ENCODE measurements at regions not wholly inside any gene's neighbourhood (a gene's known extent, or its start where the extent isn't known, plus 50 kb on each side); places are given as distances from the start of the nearest gene placed in this dataset.

GRCh38 chr9:29150606-29151005 is 1577.3 kb upstream of the C9orf72 start:
- Histone ChIP-seq H2AFZ (ENCODE audit: low read depth, low read length) (no peak overlapping the region), H4K20me1 (replicated peaks; ENCODE audit: control insufficient read depth, insufficient read depth, low read length) (no peaks in the 10 kb centered on the region), H3K4me3 (no peak overlapping the region), H3K27ac (ENCODE audit: extremely low read depth, low read depth, low read length) (no peak overlapping the region), H3K4me1 (replicated peaks in 1 of 2; ENCODE audit: control insufficient read depth in 2 of 2, insufficient read depth in 2 of 2, low read length in 2 of 2) (no peaks in the 10 kb centered on the region), H3K9me3 (replicated peaks; ENCODE audit: control insufficient read depth, insufficient read depth, low read depth, low read length) (no peaks in the 10 kb centered on the region), H3K27me3 (ENCODE audit: control insufficient read depth in 2 of 2, insufficient read depth in 2 of 2, low read length in 2 of 2) (no peaks in the 10 kb centered on the region), H3K4me2 (ENCODE audit: insufficient read depth, low read length) (no peak overlapping the region), H3K36me3 (ENCODE audit: control insufficient read depth, insufficient read depth, low read length) (no peaks in the 10 kb centered on the region), H3K9ac (ENCODE audit: insufficient read depth in 1 of 2, low read depth in 2 of 2, low read length in 2 of 2) (no peak overlapping the region), H3K79me2 (ENCODE audit: control insufficient read depth, insufficient read depth, low read length) (no peaks in the 10 kb centered on the region), H3K9me1 (ENCODE audit: control insufficient read depth, insufficient read depth, low read length) (no peaks in the 10 kb centered on the region)
- no CpG with 5 or more reads among the region's 3 CpGs for WGBS (ENCODE audit: insufficient coverage, low coverage, missing lambda C conversion rate)
- ATAC-seq, result no peak
- no peak for FAIRE-seq
- in situ Hi-C loops (cut with MboI) (no loop called here), intact Hi-C loops (cut with micrococcal nuclease) (no loop called here)
- TF ChIP-seq, protein P1, sequence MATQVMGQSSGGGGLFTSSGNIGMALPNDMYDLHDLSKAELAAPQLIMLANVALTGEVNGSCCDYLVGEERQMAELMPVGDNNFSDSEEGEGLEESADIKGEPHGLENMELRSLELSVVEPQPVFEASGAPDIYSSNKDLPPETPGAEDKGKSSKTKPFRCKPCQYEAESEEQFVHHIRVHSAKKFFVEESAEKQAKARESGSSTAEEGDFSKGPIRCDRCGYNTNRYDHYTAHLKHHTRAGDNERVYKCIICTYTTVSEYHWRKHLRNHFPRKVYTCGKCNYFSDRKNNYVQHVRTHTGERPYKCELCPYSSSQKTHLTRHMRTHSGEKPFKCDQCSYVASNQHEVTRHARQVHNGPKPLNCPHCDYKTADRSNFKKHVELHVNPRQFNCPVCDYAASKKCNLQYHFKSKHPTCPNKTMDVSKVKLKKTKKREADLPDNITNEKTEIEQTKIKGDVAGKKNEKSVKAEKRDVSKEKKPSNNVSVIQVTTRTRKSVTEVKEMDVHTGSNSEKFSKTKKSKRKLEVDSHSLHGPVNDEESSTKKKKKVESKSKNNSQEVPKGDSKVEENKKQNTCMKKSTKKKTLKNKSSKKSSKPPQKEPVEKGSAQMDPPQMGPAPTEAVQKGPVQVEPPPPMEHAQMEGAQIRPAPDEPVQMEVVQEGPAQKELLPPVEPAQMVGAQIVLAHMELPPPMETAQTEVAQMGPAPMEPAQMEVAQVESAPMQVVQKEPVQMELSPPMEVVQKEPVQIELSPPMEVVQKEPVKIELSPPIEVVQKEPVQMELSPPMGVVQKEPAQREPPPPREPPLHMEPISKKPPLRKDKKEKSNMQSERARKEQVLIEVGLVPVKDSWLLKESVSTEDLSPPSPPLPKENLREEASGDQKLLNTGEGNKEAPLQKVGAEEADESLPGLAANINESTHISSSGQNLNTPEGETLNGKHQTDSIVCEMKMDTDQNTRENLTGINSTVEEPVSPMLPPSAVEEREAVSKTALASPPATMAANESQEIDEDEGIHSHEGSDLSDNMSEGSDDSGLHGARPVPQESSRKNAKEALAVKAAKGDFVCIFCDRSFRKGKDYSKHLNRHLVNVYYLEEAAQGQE (IDR thresholded peaks at IDR 0.05; ENCODE audit: borderline replicate concordance), result no peak
- TF ChIP-seq, protein P1 (CRISPR knock-in tag; IDR thresholded peaks at IDR 0.05; ENCODE audit: low read depth), result no peak
- TF ChIP-seq ZKSCAN1 (IDR thresholded peaks at IDR 0.05; ENCODE audit: low read depth, low read length) (no peak), ZNF707 (CRISPR knock-in tag; conservative IDR thresholded peaks at IDR 0.05) (no peak), NFE2L1 (tag; IDR thresholded peaks at IDR 0.05; ENCODE audit: borderline replicate concordance, low read depth) (no peak), JUNB (CRISPR knock-in tag; conservative IDR thresholded peaks at IDR 0.05) (no peak)
- TF ChIP-seq, protein P2, sequence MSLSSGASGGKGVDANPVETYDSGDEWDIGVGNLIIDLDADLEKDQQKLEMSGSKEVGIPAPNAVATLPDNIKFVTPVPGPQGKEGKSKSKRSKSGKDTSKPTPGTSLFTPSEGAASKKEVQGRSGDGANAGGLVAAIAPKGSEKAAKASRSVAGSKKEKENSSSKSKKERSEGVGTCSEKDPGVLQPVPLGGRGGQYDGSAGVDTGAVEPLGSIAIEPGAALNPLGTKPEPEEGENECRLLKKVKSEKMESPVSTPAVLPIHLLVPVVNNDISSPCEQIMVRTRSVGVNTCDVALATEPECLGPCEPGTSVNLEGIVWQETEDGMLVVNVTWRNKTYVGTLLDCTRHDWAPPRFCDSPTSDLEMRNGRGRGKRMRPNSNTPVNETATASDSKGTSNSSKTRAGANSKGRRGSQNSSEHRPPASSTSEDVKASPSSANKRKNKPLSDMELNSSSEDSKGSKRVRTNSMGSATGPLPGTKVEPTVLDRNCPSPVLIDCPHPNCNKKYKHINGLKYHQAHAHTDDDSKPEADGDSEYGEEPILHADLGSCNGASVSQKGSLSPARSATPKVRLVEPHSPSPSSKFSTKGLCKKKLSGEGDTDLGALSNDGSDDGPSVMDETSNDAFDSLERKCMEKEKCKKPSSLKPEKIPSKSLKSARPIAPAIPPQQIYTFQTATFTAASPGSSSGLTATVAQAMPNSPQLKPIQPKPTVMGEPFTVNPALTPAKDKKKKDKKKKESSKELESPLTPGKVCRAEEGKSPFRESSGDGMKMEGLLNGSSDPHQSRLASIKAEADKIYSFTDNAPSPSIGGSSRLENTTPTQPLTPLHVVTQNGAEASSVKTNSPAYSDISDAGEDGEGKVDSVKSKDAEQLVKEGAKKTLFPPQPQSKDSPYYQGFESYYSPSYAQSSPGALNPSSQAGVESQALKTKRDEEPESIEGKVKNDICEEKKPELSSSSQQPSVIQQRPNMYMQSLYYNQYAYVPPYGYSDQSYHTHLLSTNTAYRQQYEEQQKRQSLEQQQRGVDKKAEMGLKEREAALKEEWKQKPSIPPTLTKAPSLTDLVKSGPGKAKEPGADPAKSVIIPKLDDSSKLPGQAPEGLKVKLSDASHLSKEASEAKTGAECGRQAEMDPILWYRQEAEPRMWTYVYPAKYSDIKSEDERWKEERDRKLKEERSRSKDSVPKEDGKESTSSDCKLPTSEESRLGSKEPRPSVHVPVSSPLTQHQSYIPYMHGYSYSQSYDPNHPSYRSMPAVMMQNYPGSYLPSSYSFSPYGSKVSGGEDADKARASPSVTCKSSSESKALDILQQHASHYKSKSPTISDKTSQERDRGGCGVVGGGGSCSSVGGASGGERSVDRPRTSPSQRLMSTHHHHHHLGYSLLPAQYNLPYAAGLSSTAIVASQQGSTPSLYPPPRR (CRISPR knock-in tag; IDR thresholded peaks at IDR 0.05; ENCODE audit: borderline replicate concordance), result no peak
- BruUV-seq (replicated peaks), result no TSS peak
- ChIA-PET CTCF (ENCODE audit: low intra/inter-chr PET ratio) (no interaction called here), POLR2A (no interaction called here)
- no peak for DNase-seq (ENCODE audit: extremely low read depth in 1 of 4, low spot score in 3 of 4)

All from K562 (cell line).